Osteoblast (primary cell): ENCODE measurements at regions not wholly inside any gene's neighbourhood (a gene's known extent, or its start where the extent isn't known, plus 50 kb on each side); places are given as distances from the start of the nearest gene placed in this dataset.
"Not testable (repeated sequence)": the region's sequence is repeated elsewhere in the genome, so short reads cannot be mapped to it uniquely, and the experiment has no call there.

ENCODE experiments used
- DNase-seq: peaks from one replicate; pipeline ENCODE4 v3.0.0; 2011; ENCODE audit warnings: low spot score, mixed read lengths; ENCODE audit not compliant: insufficient read length; ENCODE audit errors: missing footprints
- H2AFZ ChIP-seq: 2 replicates; pipeline ENCODE4 v1.6.0; 2011; ENCODE audit warnings: mild to moderate bottlenecking, low read length
- H3K27ac ChIP-seq: 2 replicates; pipeline ENCODE4 v1.5.1; 2011; ENCODE audit warnings: mild to moderate bottlenecking, low read depth, low read length, moderate library complexity
- H3K27me3 ChIP-seq: 2 replicates; pipeline ENCODE4 v1.6.0; 2012; ENCODE audit warnings: mild to moderate bottlenecking, control low read depth, inconsistent platforms, low read length, moderate library complexity; ENCODE audit not compliant: insufficient read depth
- H3K36me3 ChIP-seq: 2 replicates; pipeline ENCODE4 v1.5.1; 2011; ENCODE audit warnings: mild to moderate bottlenecking, low read length, control low read depth, moderate library complexity; ENCODE audit not compliant: insufficient read depth
- H3K4me1 ChIP-seq: 2 replicates; pipeline ENCODE4 v1.5.1; 2011; ENCODE audit warnings: mild to moderate bottlenecking, low read length, control low read depth, moderate library complexity; ENCODE audit not compliant: insufficient read depth
- H3K4me2 ChIP-seq: 2 replicates; pipeline ENCODE4 v1.6.0; 2011; ENCODE audit warnings: mild to moderate bottlenecking, low read length; ENCODE audit not compliant: insufficient read depth
- H3K4me3 ChIP-seq: fragments of 200-600 bp; sonication (generic); 3 replicates; pipeline ENCODE4 v1.5.1; 2012; ENCODE audit warnings: mild to moderate bottlenecking, low read length, inconsistent platforms; ENCODE audit not compliant: insufficient read depth
- H3K79me2 ChIP-seq: 2 replicates; pipeline ENCODE4 v1.6.0; 2012; ENCODE audit warnings: mild to moderate bottlenecking, low read length, control low read depth, inconsistent platforms; ENCODE audit not compliant: insufficient read depth
- H3K9me3 ChIP-seq: 2 replicates; pipeline ENCODE4 v1.5.1; 2011; ENCODE audit warnings: low read depth, low read length, control low read depth
- H4K20me1 ChIP-seq: 2 replicates; pipeline ENCODE4 v1.6.0; 2012; ENCODE audit warnings: mild to moderate bottlenecking, low read length, control low read depth; ENCODE audit not compliant: insufficient read depth
- TF ChIP-seq, protein P1 (sequence below): IDR thresholded peaks from 2 replicates; pipeline ENCODE4 v1.5.1; 2011; ENCODE audit warnings: mild to moderate bottlenecking, low read depth, low read length, moderate library complexity; ENCODE audit errors: extremely low read depth

DNA sequence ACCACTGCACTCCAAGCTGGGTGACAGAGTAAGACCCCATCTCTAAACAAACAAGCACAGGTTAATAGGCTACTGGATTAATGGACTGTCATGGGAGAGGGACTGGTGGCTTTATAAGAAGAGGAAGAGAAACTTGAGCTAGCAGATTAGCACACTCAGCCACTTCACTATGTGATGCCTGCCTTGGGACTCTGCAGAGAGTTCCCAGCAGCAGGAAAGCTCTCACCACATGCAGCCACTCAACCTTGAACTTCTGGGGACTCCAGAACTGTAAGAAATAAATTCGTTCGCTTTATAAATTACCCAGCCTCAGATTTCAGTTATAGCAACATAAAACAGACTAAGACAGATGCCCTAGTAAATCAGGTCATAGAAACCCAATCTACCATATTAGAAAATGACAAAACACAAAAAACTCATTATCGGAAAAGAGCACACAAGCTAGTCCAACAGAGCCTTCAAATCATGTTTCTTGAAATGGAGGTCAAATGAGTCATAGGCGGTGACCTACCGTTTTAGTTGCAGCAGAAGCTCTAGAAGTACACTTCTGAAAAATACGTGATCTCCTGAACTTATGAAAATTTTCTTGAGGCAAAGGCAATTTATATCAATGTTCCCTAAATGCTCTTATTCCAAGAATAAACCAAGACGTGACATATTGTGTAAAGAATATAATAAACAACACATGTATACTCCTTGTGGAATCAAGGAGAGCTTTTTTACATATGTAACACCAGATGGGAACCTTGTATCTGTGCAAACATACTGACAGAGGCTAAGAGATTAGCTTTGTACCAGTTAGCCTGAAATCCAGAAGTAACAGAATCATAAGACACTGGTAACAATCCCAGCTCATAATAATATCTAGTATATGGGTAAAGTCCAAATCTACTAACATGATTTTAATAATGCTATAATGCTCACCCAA, 340.9 kb upstream of the SGCG start:
- TF ChIP-seq, protein P1, sequence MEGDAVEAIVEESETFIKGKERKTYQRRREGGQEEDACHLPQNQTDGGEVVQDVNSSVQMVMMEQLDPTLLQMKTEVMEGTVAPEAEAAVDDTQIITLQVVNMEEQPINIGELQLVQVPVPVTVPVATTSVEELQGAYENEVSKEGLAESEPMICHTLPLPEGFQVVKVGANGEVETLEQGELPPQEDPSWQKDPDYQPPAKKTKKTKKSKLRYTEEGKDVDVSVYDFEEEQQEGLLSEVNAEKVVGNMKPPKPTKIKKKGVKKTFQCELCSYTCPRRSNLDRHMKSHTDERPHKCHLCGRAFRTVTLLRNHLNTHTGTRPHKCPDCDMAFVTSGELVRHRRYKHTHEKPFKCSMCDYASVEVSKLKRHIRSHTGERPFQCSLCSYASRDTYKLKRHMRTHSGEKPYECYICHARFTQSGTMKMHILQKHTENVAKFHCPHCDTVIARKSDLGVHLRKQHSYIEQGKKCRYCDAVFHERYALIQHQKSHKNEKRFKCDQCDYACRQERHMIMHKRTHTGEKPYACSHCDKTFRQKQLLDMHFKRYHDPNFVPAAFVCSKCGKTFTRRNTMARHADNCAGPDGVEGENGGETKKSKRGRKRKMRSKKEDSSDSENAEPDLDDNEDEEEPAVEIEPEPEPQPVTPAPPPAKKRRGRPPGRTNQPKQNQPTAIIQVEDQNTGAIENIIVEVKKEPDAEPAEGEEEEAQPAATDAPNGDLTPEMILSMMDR, result no peak
- DNase-seq, result no peak
- H3K79me2 ChIP-seq, result no peaks in the 10 kb centered on the region

DNA sequence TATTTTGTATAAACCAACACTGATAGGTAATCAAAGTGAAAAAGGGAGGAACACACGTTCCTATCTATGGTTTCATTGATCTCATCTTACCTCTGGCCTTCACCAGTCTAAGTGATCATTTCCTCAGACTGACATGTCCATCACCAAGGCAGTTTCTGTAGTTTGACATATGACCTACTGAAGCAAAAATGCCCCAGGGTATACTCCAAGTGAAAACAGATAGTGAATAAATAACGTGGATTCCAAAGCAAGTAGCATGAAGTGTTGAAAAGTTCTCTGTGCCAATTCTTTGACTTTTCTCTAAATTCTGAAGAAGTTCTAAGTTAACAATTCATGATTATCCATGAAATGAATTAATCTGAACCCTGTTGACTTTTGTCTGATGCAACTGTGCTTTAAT, 334.2 kb upstream of the SGCG start:
- DNase-seq, result no peak
- Histone ChIP-seq H3K27ac (no peak overlapping the region), H3K4me2 (no peak overlapping the region), H3K4me1 (no peaks in the 10 kb centered on the region), H3K9me3 (no peaks in the 10 kb centered on the region), H3K27me3 (no peaks in the 10 kb centered on the region), H3K4me3 (no peak overlapping the region), H3K79me2 (no peaks in the 10 kb centered on the region), H3K36me3 (no peaks in the 10 kb centered on the region), H2AFZ (no peak overlapping the region), H4K20me1 (no peaks in the 10 kb centered on the region)
- TF ChIP-seq, protein P1, result no peak

More for the DNA sequence above, 340.9 kb upstream of the SGCG start:
- no peaks in the 10 kb centered on the region for H3K4me1 ChIP-seq
- no peaks in the 10 kb centered on the region for H3K36me3 ChIP-seq
- H2AFZ ChIP-seq, result no peak overlapping the region
- H3K4me2 ChIP-seq, result no peak overlapping the region
- no peak overlapping the region for H3K27ac ChIP-seq
- no peaks in the 10 kb centered on the region for H4K20me1 ChIP-seq
- no peaks in the 10 kb centered on the region for H3K27me3 ChIP-seq
- H3K4me3 ChIP-seq, result no peak overlapping the region
- no peaks in the 10 kb centered on the region for H3K9me3 ChIP-seq

DNA sequence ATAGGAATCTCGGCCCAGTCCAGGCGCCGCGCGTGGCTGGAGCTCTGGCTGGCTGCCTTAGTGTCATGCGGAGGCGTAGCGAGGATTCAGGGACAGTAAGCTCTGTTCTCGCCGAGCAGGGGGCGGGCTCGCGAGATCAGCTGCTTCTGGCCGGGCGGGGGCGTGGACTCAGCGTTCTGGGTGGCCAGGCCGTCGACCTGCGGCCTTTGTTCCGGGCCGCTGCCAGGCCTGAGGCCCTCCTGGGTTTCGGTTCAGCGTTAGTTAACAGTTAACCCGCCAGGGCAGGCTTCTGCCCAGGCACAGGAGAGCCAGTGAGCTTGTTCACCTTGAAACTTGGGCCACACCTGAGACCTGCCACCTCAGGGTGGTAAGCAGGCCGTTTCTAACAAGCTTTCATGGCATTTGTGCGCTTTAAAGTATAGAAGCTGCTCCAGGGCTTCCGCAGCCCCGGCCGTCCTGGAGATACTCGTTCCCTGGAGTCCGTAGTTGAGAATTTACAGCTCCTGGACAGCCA, 332.2 kb upstream of the SGCG start:
- H3K36me3 ChIP-seq, result no peaks in the 10 kb centered on the region
- H3K4me3 ChIP-seq, result no peak overlapping the region
- H3K79me2 ChIP-seq, result no peaks in the 10 kb centered on the region
- H3K27ac ChIP-seq, result no peak overlapping the region
- H4K20me1 ChIP-seq, result no peaks in the 10 kb centered on the region
- no peaks in the 10 kb centered on the region for H3K9me3 ChIP-seq
- TF ChIP-seq, protein P1, result no peak
- H3K27me3 ChIP-seq, result no peaks in the 10 kb centered on the region
- no peaks in the 10 kb centered on the region for H3K4me1 ChIP-seq
- H2AFZ ChIP-seq, result no peak overlapping the region
- DNase-seq, result no peak
- no peak overlapping the region for H3K4me2 ChIP-seq

DNA sequence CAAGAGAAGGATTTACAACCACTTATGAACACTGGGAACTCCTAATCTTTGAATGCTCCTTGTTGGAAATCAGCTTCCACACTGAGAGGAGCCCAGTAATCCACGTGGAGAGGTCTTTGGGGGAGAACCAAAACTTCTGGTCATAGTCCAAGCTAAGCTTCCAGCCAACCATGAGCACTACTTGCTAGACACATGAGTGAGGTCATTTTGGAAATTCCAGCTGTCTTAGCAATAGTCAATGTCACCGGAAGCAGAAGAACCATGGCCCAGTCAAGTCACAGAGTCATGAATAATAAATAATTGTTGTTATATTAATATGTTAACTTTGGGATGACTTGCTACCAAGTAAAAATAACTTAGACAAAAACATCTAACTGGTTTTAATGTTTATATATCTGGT, 324.9 kb upstream of the SGCG start:
- no peak overlapping the region for H3K4me2 ChIP-seq
- H3K9me3 ChIP-seq, result no peaks in the 10 kb centered on the region
- no peak overlapping the region for H3K4me3 ChIP-seq
- H3K36me3 ChIP-seq, result no peaks in the 10 kb centered on the region
- H3K4me1 ChIP-seq, result no peaks in the 10 kb centered on the region
- no peaks in the 10 kb centered on the region for H3K79me2 ChIP-seq
- no peak overlapping the region for H3K27ac ChIP-seq
- TF ChIP-seq, protein P1, result no peak
- no peaks in the 10 kb centered on the region for H3K27me3 ChIP-seq
- H2AFZ ChIP-seq, result no peak overlapping the region
- no peak for DNase-seq
- H4K20me1 ChIP-seq, result no peaks in the 10 kb centered on the region

DNA sequence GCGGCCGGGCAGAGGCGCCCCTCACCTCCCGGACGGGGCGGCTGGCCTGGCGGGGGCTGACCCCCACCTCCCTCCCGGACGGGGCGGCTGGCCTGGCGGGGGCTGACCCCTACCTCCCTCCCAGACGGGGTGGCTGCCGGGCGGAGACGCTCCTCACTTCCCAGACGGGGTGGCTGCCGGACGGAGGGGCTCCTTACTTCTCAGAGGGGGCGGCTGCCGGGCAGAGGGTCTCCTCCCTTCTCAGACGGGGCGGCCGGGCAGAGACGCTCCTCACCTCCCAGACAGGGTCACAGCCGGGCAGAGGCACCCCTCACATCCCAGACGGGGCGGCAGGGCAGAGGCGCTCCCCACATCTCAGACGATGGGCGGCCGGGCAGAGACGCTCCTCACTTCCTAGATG, 321.8 kb upstream of the SGCG start:
- H3K79me2 ChIP-seq, H3K27me3 ChIP-seq, H3K4me3 ChIP-seq, H3K4me1 ChIP-seq, H3K36me3 ChIP-seq, H4K20me1 ChIP-seq, H3K4me2 ChIP-seq, H3K27ac ChIP-seq, H2AFZ ChIP-seq, DNase-seq, H3K9me3 ChIP-seq: not testable (repeated sequence)

DNA sequence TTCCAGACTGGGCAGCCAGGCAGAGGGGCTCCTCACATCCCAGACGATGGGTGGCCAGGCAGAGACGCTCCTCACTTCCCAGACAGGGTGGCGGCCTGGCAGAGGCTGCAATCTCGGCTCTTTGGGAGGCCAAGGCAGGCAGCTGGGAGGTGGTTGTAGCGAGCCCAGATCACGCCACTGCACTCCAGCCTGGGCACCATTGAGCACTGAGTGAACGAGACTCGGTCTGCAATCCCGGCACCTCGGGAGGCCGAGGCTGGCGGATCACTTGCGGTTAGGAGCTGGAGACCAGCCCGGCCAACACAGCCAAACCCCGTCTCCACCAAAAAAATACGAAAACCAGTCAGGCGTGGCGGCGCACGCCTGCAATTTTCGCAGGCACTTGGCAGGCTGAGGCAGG, 321.4 kb upstream of the SGCG start:
- H3K4me3 ChIP-seq, H3K27me3 ChIP-seq, H3K9me3 ChIP-seq, H3K79me2 ChIP-seq, H3K27ac ChIP-seq, H3K36me3 ChIP-seq, H2AFZ ChIP-seq, DNase-seq, H4K20me1 ChIP-seq, H3K4me2 ChIP-seq, H3K4me1 ChIP-seq: not testable (repeated sequence)
